Uterus (tissue), 2 donors: ENCODE measurements at regions not wholly inside any gene's neighbourhood (a gene's known extent, or its start where the extent isn't known, plus 50 kb on each side); places are given as distances from the start of the nearest gene placed in this dataset.

Experiments
- POLR2A ChIP-seq, 2 donors: fragments of 450-650 bp; IDR thresholded peaks; one replicate each; pipeline ENCODE4 v1.6.1; 2016; ENCODE audit warnings: antibody characterized with exemption in 2 of 2, mild to moderate bottlenecking in 1 of 2, moderate library complexity in 1 of 2
- TF ChIP-seq, protein P1 (sequence below), 4 experiments: fragments of 200-600 bp in 2 of 4; fragments of 450-650 bp in 2 of 4; sonication (generic) in 2 of 4; IDR thresholded peaks; one replicate each; pipeline ENCODE4 v1.5.1; 2016 to 2019; ENCODE audit warnings: antibody characterized with exemption in 4 of 4, mild to moderate bottlenecking in 2 of 4, moderate library complexity in 1 of 4

- TF ChIP-seq POLR2A (IDR thresholded peaks at IDR 0.05): no peak
- TF ChIP-seq, protein P1, sequence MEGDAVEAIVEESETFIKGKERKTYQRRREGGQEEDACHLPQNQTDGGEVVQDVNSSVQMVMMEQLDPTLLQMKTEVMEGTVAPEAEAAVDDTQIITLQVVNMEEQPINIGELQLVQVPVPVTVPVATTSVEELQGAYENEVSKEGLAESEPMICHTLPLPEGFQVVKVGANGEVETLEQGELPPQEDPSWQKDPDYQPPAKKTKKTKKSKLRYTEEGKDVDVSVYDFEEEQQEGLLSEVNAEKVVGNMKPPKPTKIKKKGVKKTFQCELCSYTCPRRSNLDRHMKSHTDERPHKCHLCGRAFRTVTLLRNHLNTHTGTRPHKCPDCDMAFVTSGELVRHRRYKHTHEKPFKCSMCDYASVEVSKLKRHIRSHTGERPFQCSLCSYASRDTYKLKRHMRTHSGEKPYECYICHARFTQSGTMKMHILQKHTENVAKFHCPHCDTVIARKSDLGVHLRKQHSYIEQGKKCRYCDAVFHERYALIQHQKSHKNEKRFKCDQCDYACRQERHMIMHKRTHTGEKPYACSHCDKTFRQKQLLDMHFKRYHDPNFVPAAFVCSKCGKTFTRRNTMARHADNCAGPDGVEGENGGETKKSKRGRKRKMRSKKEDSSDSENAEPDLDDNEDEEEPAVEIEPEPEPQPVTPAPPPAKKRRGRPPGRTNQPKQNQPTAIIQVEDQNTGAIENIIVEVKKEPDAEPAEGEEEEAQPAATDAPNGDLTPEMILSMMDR (IDR thresholded peaks at IDR 0.05): no peak
Measured at GRCh38 chr18:37689841-37690240, 124.2 kb upstream of the CELF4 start.
